Ovary (tissue), 7 donors: ENCODE measurements at regions not wholly inside any gene's neighbourhood (a gene's known extent, or its start where the extent isn't known, plus 50 kb on each side); places are given as distances from the start of the nearest gene placed in this dataset.
"Not testable (repeated sequence)": the region's sequence is repeated elsewhere in the genome, so short reads cannot be mapped to it uniquely, and the experiment has no call there.

Experiments
- DNase-seq, 5 donors: peaks; one replicate each; pipeline ENCODE4 v3.0.0-alpha.2; 2019 to 2020
- H3K27ac ChIP-seq, 2 donors: fragments of 200-600 bp; one replicate each; pipeline versions ENCODE4 v1.5.1 to v1.8.0; 2019 to 2022
- H3K27me3 ChIP-seq: fragments of 200-600 bp; one replicate; pipeline ENCODE4 v1.8.0; 2022
- H3K36me3 ChIP-seq: fragments of 200-600 bp; sonication (generic); one replicate; pipeline ENCODE4 v1.5.1; 2019
- H3K4me1 ChIP-seq: one replicate; pipeline ENCODE4 v1.8.1; 2013; ENCODE audit warnings: mild to moderate bottlenecking, moderate library complexity; ENCODE audit not compliant: insufficient read depth
- H3K4me3 ChIP-seq: fragments of 200-600 bp; sonication (generic); one replicate; pipeline ENCODE4 v1.5.1; 2017
- H3K9me3 ChIP-seq, 2 donors: fragments of 200-600 bp in 1 of 2; sonication (generic) in 1 of 2; one replicate each; pipeline versions ENCODE4 v1.5.1 to v1.8.1; 2013 to 2019; ENCODE audit warnings: mild to moderate bottlenecking in 1 of 2, moderate library complexity in 1 of 2
- EP300 ChIP-seq: sonication (generic); formaldehyde crosslinking; IDR thresholded peaks from one replicate; pipeline ENCODE4 v1.6.1; 2017; ENCODE audit warnings: antibody characterized with exemption
- POLR2A ChIP-seq: fragments of 450-650 bp; IDR thresholded peaks from one replicate; pipeline ENCODE4 v1.6.1; 2017; ENCODE audit warnings: antibody characterized with exemption, mild to moderate bottlenecking, moderate library complexity
- WGBS, 3 donors: extraction: QIAGEN DNeasy Blood & Tissue Kit in 1 of 3; methylation state at CpG; one replicate each; pipeline versions ENCODE4 v1.1.5 to v1.1.7; 2013 to 2017; 5-methylcytosine and 5-hydroxymethylcytosine counted together
- intact Hi-C, 4 donors: fragments of 100-400 bp; cut with DNase I; formaldehyde crosslinking; loops; one replicate each; pipeline versions ENCODE4 v1.11.0 to v1.15.1; 2022 to 2023
- TF ChIP-seq, protein P1 (sequence below), 3 donors: fragments of 450-650 bp in 2 of 3; fragments of 200-600 bp in 1 of 3; IDR thresholded peaks; one replicate each; pipeline versions ENCODE4 v1.5.1 to v1.8.0; 2016 to 2022; ENCODE audit warnings: antibody characterized with exemption in 3 of 3, mild to moderate bottlenecking in 1 of 3
- donor health status: DM: no; HTN: no; CAD: no; lungs with moderate emphysema.
- donor health status: DM: no; HTN: no; CAD: no.
- donor health status: Bipolar disorder and iron deficiency.
- donor health status: DM: no; HTN: no; CAD: no.
- donor health status: DM: yes; HTN: yes; CAD: no.

DNA sequence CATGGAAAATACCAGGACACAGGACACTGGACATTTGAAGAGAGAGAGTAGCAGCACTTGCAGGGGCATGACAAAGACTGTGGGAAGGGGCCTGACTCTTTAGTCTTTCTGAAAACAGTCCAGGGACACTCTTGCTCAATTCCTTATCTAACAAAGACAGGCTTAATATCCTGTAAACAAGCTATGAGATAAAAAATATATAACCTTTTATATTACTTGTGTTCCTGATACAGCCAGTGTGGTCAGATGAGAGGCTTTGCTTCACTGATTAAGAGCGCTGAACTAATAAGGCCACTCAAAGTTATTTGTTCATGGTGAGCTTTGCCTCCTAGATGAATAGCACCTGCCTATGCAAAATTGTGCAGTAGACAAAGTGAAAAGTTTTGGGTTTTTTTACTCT, 518.7 kb downstream of the LRRC70 start:
- H3K27me3 ChIP-seq = no peaks in the 10 kb centered on the region
- H3K36me3 ChIP-seq = no peaks in the 10 kb centered on the region
- no peak overlapping the region for H3K27ac ChIP-seq
- intact Hi-C loops = no loop called here
- TF ChIP-seq POLR2A (no peak), EP300 (no peak)
- TF ChIP-seq, protein P1, sequence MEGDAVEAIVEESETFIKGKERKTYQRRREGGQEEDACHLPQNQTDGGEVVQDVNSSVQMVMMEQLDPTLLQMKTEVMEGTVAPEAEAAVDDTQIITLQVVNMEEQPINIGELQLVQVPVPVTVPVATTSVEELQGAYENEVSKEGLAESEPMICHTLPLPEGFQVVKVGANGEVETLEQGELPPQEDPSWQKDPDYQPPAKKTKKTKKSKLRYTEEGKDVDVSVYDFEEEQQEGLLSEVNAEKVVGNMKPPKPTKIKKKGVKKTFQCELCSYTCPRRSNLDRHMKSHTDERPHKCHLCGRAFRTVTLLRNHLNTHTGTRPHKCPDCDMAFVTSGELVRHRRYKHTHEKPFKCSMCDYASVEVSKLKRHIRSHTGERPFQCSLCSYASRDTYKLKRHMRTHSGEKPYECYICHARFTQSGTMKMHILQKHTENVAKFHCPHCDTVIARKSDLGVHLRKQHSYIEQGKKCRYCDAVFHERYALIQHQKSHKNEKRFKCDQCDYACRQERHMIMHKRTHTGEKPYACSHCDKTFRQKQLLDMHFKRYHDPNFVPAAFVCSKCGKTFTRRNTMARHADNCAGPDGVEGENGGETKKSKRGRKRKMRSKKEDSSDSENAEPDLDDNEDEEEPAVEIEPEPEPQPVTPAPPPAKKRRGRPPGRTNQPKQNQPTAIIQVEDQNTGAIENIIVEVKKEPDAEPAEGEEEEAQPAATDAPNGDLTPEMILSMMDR (IDR thresholded peaks at IDR 0.05) = no peak
- H3K4me3 ChIP-seq = no peak overlapping the region
- H3K4me1 ChIP-seq = peaks cover 4% of the 10 kb centered on the region
- no peak for DNase-seq
- 62 to 88% (median 78%) methylated on average over 1 of the region's 1 CpG for WGBS, 3 donors
- H3K9me3 ChIP-seq = no peaks in the 10 kb centered on the region

DNA sequence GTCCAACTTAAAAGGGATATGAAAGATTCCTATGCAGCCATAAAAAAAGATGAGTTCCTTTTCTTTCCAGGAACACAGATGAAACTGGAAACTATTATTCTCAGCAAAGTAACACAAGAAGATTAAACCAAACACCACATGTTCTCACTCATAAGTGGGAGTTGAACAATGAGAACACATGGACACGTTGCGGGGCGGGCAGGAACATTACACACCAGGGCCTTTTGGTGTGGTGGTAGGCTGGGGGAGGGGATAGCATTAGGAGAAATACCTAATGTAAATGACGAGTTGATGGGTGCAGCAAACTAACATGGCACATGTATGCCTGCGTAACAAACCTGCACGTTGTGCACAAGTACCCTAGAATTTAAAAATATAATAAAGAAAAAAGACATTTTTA, 516.1 kb downstream of the LRRC70 start:
- no peaks in the 10 kb centered on the region for H3K36me3 ChIP-seq
- H3K9me3 ChIP-seq = no peaks in the 10 kb centered on the region
- no peak overlapping the region for H3K4me3 ChIP-seq
- H3K27ac ChIP-seq = no peak overlapping the region
- TF ChIP-seq, protein P1 (IDR thresholded peaks at IDR 0.05) = no peak
- no peak for TF ChIP-seq EP300
- no peak for TF ChIP-seq POLR2A
- no peaks in the 10 kb centered on the region for H3K27me3 ChIP-seq
- H3K4me1 ChIP-seq = peaks cover 6% of the 10 kb centered on the region
- 39 to 56% (median 41%) methylated on average over 6 of the region's 6 CpGs for WGBS, 3 donors
- intact Hi-C loops = no loop called here
- peak in 3 of 5 donors; percentile 27 to 61 (median 32) for DNase-seq

DNA sequence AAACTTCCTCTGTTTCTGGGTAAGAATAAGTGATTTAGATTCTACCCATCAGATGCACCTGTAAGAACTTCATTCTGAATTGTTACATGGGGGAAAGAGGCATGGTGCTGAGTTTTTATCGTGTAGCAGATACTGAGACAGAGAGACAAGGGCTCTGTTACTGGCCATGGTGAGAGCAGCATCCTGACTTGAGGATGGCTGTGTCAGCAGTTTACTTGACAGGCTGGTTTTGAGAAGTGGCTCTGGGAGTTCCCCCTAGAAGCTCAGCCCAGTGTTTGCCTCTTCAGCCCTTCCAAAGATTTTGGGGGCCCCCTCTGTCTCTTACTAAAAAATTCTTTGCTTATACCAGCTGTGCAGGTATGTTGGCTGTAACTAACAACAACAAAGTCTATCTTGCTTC, 510.5 kb downstream of the LRRC70 start:
- no peak for DNase-seq
- no peaks in the 10 kb centered on the region for H3K36me3 ChIP-seq
- no peak overlapping the region for H3K4me3 ChIP-seq
- peaks cover 5% of the 10 kb centered on the region for H3K4me1 ChIP-seq
- no peaks in the 10 kb centered on the region for H3K9me3 ChIP-seq
- intact Hi-C loops = no loop called here
- TF ChIP-seq, protein P1 (IDR thresholded peaks at IDR 0.05) = no peak
- TF ChIP-seq EP300 = no peak
- no peak for TF ChIP-seq POLR2A
- WGBS, 3 donors = 64 to 82% (median 77%) methylated on average over 1 of the region's 1 CpG
- no peaks in the 10 kb centered on the region for H3K27me3 ChIP-seq
- no peak overlapping the region for H3K27ac ChIP-seq

DNA sequence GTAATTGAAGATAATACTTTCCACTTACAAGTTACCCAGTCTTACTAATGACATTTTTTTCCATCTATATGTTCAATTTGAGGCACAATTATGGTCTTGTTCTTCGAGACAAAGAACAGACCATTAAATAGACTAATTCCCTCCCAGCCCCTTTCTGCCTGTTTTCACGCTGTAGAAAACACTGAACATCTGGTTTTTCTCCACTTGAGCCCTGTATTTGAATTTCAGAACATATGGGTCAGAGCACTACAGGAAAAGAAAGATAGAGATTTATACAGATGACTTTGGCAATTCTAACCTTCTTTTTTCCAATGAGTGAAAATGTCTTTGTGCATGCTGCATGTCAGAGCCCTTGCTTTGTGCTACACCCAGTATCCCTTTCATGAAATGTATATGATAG, 506.9 kb downstream of the LRRC70 start:
- no peak overlapping the region for H3K4me3 ChIP-seq
- H3K4me1 ChIP-seq = peaks cover 5% of the 10 kb centered on the region
- TF ChIP-seq, protein P1 (IDR thresholded peaks at IDR 0.05) = no peak
- TF ChIP-seq EP300 (no peak), POLR2A (no peak)
- DNase-seq = no peak
- H3K27me3 ChIP-seq = no peaks in the 10 kb centered on the region
- no peak overlapping the region for H3K27ac ChIP-seq
- H3K36me3 ChIP-seq = no peaks in the 10 kb centered on the region
- intact Hi-C loops = no loop called here
- H3K9me3 ChIP-seq = no peaks in the 10 kb centered on the region
- 18 to 55% (median 43%) methylated on average over 2 of the region's 2 CpGs for WGBS, 3 donors

DNA sequence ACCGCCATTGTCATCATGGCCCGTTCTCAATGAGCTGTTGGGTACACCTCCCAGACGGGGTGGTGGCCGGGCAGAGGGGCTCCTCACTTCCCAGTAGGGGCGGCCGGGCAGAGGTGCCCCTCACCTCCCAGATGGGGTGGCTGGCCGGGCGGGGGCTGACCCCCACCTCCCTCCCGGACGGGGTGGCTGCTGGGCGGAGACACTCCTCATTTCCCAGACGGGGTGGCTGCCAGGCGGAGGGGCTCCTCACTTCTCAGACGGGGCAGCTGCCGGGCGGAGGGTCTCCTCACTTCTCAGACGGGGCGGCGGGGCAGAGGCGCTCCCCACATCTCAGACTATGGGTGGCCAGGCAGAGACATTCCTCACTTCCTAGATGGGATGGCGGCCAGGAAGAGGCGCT, 505.1 kb downstream of the LRRC70 start:
- H3K27ac ChIP-seq, DNase-seq, H3K4me1 ChIP-seq, intact Hi-C loops, H3K4me3 ChIP-seq, H3K9me3 ChIP-seq, H3K27me3 ChIP-seq, H3K36me3 ChIP-seq: not testable (repeated sequence)
- 93 to 97% (median 94%) methylated on average over 10 to 22 of the region's 22 CpGs for WGBS, 3 donors
